Chondrocyte (in vitro differentiated cells): ENCODE measurements at regions not wholly inside any gene's neighbourhood (a gene's known extent, or its start where the extent isn't known, plus 50 kb on each side); places are given as distances from the start of the nearest gene placed in this dataset.
A peak's percentile ranks its signal among the peaks of the same experiment; 100 is the strongest.
"Not testable (repeated sequence)": the region's sequence is repeated elsewhere in the genome, so short reads cannot be mapped to it uniquely, and the experiment has no call there.

ENCODE experiments used
- DNase-seq: peaks from one replicate; pipeline ENCODE4 v3.0.0; 2021; ENCODE audit warnings: mixed read lengths, low spot score
- H3K27ac Mint-ChIP-seq: one replicate; pipeline ENCODE4 v1.8.0; 2021; ENCODE audit warnings: mild to moderate bottlenecking, moderate library complexity, mixed read lengths; ENCODE audit not compliant: unreplicated experiment
- H3K27me3 Mint-ChIP-seq: 2 replicates; pipeline ENCODE4 v1.8.0; 2021; ENCODE audit warnings: low read depth, mixed read lengths
- H3K36me3 Mint-ChIP-seq: 2 replicates; pipeline ENCODE4 v1.8.0; 2021; ENCODE audit warnings: low read depth, mixed read lengths
- H3K4me1 Mint-ChIP-seq: 2 replicates; pipeline ENCODE4 v1.8.0; 2021; ENCODE audit warnings: low read depth, mild to moderate bottlenecking, mixed read lengths
- H3K4me3 Mint-ChIP-seq: one replicate; pipeline ENCODE4 v1.8.0; 2021; ENCODE audit warnings: mild to moderate bottlenecking, moderate library complexity, mixed read lengths; ENCODE audit not compliant: unreplicated experiment
- H3K9me3 Mint-ChIP-seq: 2 replicates; pipeline ENCODE4 v1.8.0; 2021; ENCODE audit warnings: low read depth, mixed read lengths
- CTCF ChIP-seq: fragments of 200-600 bp; sonication (generic); IDR thresholded peaks from 2 replicates; pipeline ENCODE4 v1.5.0; 2021; ENCODE audit warnings: antibody characterized with exemption, mild to moderate bottlenecking, moderate library complexity

- H3K9me3 Mint-ChIP-seq: peaks cover 11% of the 10 kb centered on the region
- not testable (repeated sequence) for DNase-seq, H3K4me3 Mint-ChIP-seq, H3K4me1 Mint-ChIP-seq, H3K27ac Mint-ChIP-seq, H3K36me3 Mint-ChIP-seq, H3K27me3 Mint-ChIP-seq
Measured at GRCh38 chr1:2851918-2852317, 50.4 kb upstream of the TTC34 start.

DNA sequence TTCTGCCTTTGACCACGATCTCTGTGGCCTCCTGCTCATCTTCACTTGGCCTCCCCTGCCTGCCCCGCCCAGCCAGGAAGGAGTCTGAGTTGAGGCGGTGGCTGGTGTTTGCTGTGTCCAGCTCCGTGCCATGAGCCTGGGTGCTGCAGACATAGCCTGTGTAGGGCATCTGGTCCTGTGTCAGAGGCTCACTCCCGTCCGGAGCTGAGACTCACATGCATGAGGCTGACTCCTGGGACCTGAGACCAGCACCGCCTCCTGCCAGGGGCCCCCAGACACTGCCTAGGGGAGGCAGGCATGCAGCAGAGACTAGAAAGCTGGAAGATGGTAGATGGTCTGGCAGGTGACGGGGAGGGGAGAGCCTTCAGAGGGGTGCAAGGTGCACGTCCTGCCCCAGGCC, 52.2 kb upstream of the TTC34 start:
- H3K36me3 Mint-ChIP-seq: no peaks in the 10 kb centered on the region
- no peak overlapping the region for H3K27ac Mint-ChIP-seq
- DNase-seq: peak; percentile 73
- H3K4me3 Mint-ChIP-seq: no peak overlapping the region
- peaks cover 17% of the 10 kb centered on the region for H3K9me3 Mint-ChIP-seq
- H3K4me1 Mint-ChIP-seq: no peaks in the 10 kb centered on the region
- no peak for TF ChIP-seq CTCF
- no peaks in the 10 kb centered on the region for H3K27me3 Mint-ChIP-seq

DNA sequence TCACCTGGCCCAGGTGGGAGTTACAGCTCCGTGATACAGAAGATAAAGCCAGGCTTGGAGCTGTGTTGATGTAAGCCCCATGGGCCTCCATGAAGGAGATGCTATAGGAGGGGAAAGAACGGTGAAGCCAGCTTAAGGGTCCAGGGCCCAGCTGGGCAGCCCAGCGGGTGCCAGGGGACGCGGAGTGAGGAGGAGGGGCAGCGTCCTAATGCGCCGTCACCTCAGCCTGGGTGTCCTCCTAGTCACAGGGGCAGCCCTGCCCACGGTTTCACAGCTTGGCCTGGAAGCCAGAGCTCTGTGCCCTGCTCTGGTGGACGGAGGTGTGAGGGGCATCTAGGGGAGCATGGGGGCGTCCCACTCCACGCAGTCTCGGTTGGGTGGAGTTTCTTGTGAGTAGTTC, 52.7 kb upstream of the TTC34 start:
- TF ChIP-seq CTCF: no peak
- Mint-ChIP-seq H3K36me3 (no peaks in the 10 kb centered on the region), H3K9me3 (peaks cover 19% of the 10 kb centered on the region), H3K27ac (no peak overlapping the region), H3K4me3 (no peak overlapping the region), H3K27me3 (no peaks in the 10 kb centered on the region), H3K4me1 (no peaks in the 10 kb centered on the region)
- peak; percentile 82 for DNase-seq

DNA sequence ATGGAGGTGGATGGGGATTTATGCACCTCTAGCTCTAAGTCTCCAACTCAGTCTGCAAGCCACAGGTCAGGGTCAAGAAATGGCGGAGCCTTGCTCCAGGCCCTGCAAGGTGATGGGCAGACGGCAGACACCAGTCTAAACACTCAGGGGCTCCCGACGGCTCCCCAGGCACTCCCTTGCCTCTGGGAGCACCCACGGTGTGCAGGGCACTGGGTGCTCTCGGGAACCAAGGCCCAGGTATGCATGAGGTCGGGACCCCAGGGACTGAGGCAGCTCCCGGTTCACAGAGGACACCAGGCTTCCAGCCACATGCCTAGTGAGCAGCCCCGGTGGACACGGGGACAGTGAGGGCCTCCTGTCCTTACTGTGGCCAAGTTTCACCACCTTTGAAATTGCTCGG, 53.1 kb upstream of the TTC34 start:
- TF ChIP-seq CTCF: no peak
- Mint-ChIP-seq H3K36me3 (no peaks in the 10 kb centered on the region), H3K4me1 (no peaks in the 10 kb centered on the region), H3K9me3 (peaks cover 19% of the 10 kb centered on the region), H3K4me3 (no peak overlapping the region), H3K27ac (no peak overlapping the region), H3K27me3 (no peaks in the 10 kb centered on the region)
- DNase-seq: peak; percentile 64

DNA sequence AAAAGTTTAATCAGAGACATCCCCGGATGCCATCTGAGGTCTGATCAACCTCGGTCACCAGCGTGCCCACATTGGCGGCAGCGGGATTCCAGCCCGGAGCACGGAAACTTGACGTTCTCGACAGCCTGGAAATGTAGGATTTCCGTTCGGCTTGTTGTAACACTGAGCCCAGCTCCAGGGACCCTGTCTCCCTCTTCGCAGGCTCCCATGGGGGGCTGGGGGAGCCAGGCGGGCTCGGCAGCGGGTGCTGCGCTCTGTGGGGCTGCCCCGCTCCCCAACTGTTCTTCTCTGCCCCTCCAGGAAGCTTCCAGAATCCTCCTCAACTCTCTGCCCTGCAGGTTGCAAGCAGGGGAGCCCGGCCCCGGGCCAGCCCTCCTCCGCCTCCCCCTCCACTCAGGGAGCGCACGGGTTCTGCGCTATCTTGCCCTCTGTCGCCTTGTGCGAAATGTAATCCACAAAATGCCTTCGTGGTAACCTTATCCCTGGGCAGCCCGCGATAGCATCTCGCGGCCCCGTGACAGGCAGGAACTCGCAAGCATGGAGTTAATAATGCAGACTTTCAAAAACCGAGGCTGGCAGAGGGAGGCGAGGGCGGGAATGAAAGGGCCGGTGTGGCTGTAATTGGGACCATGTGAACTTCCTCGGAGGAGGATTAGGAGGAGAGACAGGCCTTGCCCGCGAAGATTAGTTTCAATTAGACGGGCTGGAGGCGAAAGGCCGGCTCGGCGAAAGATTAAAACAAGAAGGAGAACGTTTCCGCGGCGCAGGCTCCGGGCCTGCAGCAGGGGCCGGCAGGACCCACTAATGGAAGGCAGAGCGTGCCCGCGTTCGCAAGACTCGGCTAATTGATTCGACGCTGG, 53.9 kb upstream of the TTC34 start:
- H3K27ac Mint-ChIP-seq: no peak overlapping the region
- H3K4me3 Mint-ChIP-seq: no peak overlapping the region
- no peak for TF ChIP-seq CTCF
- peaks cover 14% of the 10 kb centered on the region for H3K9me3 Mint-ChIP-seq
- no peaks in the 10 kb centered on the region for H3K4me1 Mint-ChIP-seq
- no peaks in the 10 kb centered on the region for H3K36me3 Mint-ChIP-seq
- no peaks in the 10 kb centered on the region for H3K27me3 Mint-ChIP-seq
- DNase-seq: peak; percentile 61

GRCh38 chr1:2856066-2856390, 54.5 kb upstream of the TTC34 start:
- Mint-ChIP-seq H3K36me3 (no peaks in the 10 kb centered on the region), H3K27ac (no peak overlapping the region), H3K4me1 (no peaks in the 10 kb centered on the region), H3K4me3 (no peak overlapping the region), H3K27me3 (no peaks in the 10 kb centered on the region), H3K9me3 (peaks cover 14% of the 10 kb centered on the region)
- TF ChIP-seq CTCF: no peak
- DNase-seq: peak; percentile 84
